Ascending aorta (tissue), 2 donors: ENCODE measurements at regions not wholly inside any gene's neighbourhood (a gene's known extent, or its start where the extent isn't known, plus 50 kb on each side); places are given as distances from the start of the nearest gene placed in this dataset.

ENCODE experiments used
- DNase-seq, 2 donors: peaks; one replicate each; pipeline ENCODE4 v3.0.0-alpha.2; 2019; ENCODE audit warnings: low spot score in 2 of 2
- H3K27ac ChIP-seq, 2 donors: fragments of 200-600 bp; sonication (generic); one replicate each; pipeline ENCODE4 v1.5.1; 2016 to 2017; ENCODE audit warnings: mild to moderate bottlenecking in 1 of 2
- H3K27me3 ChIP-seq: fragments of 200-600 bp; sonication (generic); one replicate; pipeline ENCODE4 v1.5.1; 2017
- H3K36me3 ChIP-seq, 2 donors: fragments of 200-600 bp; sonication (generic); one replicate each; pipeline ENCODE4 v1.5.1; 2016
- H3K4me1 ChIP-seq, 2 donors: fragments of 200-600 bp; sonication (generic); one replicate each; pipeline ENCODE4 v1.5.1; 2016 to 2017; ENCODE audit warnings: mild to moderate bottlenecking in 1 of 2
- H3K4me3 ChIP-seq, 2 donors: fragments of 200-600 bp; sonication (generic); one replicate each; pipeline ENCODE4 v1.5.1; 2016 to 2017; ENCODE audit warnings: mild to moderate bottlenecking in 1 of 2
- H3K9me3 ChIP-seq, 2 donors: fragments of 200-600 bp; sonication (generic); one replicate each; pipeline ENCODE4 v1.5.1; 2016
- CTCF ChIP-seq, 3 experiments: fragments of 200-600 bp in 2 of 3; fragments of 450-650 bp in 1 of 3; sonication (generic) in 2 of 3; IDR thresholded peaks; one replicate each; pipeline ENCODE4 v1.5.1; 2016 to 2019; ENCODE audit warnings: antibody characterized with exemption in 3 of 3, mild to moderate bottlenecking in 1 of 3, moderate library complexity in 1 of 3
- intact Hi-C: fragments of 100-400 bp; cut with DNase I; formaldehyde crosslinking; loops from one replicate; pipeline ENCODE4 v1.15.1; 2023

DNA sequence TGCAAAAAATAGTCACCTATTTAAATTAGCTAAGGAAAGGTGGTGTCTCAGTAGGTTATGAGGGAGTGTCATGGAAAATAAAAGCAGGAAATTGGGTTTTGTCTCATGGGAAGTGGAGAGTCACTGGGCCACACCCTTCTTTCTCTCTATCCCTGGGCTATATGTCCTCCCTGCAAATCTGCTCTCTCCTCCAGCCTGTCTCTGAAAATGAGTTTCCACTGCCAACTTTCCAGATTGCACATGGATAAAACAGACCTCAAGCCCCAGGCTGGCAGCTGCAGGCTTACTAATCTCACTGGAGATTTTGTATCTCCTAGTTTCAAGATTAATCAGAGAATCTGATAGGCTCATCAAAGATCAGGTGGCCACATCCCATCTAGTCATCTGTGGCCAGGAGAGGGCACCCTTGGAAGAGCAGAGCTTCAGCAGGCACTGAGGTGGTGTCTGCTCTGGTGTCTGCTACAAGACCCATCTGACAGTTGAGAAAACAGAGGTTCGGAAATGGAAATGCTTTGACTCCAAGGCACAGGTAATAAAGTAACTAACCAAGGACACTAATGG is 178.9 kb downstream of the MSX2 start:
- H3K4me1 ChIP-seq = no peaks in the 10 kb centered on the region
- no peaks in the 10 kb centered on the region for H3K36me3 ChIP-seq
- H3K27ac ChIP-seq = no peak overlapping the region
- no peaks in the 10 kb centered on the region for H3K27me3 ChIP-seq
- no peak for DNase-seq
- no peak overlapping the region for H3K4me3 ChIP-seq
- intact Hi-C loops = no loop called here
- H3K9me3 ChIP-seq = peaks cover 0 to 3% of the 10 kb centered on the region in 2 donors
- TF ChIP-seq CTCF (IDR thresholded peaks at IDR 0.05) = no peak

DNA sequence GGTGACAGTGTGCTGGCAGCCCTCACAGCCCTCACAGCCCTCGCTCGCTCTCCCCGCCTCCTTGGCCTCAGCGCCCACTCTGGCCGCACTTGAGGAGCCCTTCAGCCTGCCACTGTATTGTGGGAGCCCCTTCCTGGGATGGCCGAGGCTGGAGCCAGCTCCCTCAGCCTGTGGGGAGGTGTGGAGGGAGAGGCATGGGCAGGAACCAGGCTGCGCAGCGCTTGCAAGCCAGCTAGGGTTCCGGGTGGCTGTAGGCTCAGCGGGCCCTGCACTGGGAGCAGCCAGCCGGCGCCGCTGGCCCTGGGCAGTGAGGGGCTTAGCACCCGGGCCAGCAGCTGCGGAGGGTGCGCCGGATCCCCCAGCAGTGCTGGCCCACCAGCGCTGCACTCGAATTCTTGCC is 177.0 kb downstream of the MSX2 start:
- no peaks in the 10 kb centered on the region for H3K4me1 ChIP-seq
- H3K4me3 ChIP-seq = no peak overlapping the region
- H3K36me3 ChIP-seq = no peaks in the 10 kb centered on the region
- no peaks in the 10 kb centered on the region for H3K27me3 ChIP-seq
- DNase-seq = no peak
- intact Hi-C loops = no loop called here
- no peak overlapping the region for H3K27ac ChIP-seq
- TF ChIP-seq CTCF (IDR thresholded peaks at IDR 0.05) = no peak
- peaks cover 0 to 2% of the 10 kb centered on the region in 2 donors for H3K9me3 ChIP-seq

DNA sequence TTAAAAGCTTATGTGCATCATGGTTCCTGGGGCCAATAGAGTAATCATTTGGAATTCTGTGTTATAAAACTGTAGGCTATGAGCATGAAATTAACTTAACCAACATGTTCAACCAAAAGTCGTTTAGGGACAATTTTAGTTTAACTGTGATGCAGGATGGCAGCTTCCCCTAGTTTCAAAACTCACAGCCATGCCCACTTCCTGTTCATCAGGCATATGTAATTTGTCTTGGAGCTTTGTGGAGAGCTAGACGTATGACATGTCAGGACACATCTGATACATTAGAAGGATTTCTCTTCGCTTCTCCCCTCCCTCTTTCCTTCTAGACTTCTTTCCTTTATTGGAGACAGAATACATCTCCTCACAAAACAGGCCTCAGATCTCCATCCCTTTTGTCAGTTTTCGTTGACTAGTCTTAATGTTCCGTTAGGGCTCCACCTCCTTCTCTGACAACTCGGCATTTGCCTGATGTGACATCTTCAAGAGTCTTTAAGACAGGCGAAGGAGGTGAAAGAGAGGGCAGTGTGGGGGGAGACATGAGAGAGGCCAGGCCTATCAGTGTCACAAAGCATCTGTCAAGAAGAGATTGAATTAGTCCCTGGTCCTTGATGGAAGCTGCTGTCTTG is 176.0 kb downstream of the MSX2 start:
- no peak for DNase-seq
- Histone ChIP-seq H3K4me3 (no peak overlapping the region), H3K27me3 (no peaks in the 10 kb centered on the region), H3K9me3 (no peaks in the 10 kb centered on the region), H3K27ac (no peak overlapping the region), H3K36me3 (no peaks in the 10 kb centered on the region), H3K4me1 (no peaks in the 10 kb centered on the region)
- TF ChIP-seq CTCF (IDR thresholded peaks at IDR 0.05) = no peak
- intact Hi-C loops = no loop called here

- Histone ChIP-seq H3K4me1 (no peaks in the 10 kb centered on the region), H3K27ac (no peak overlapping the region), H3K4me3 (no peak overlapping the region), H3K27me3 (no peaks in the 10 kb centered on the region), H3K36me3 (no peaks in the 10 kb centered on the region), H3K9me3 (no peaks in the 10 kb centered on the region)
- intact Hi-C loops = no loop called here
- no peak for TF ChIP-seq CTCF (IDR thresholded peaks at IDR 0.05)
- no peak for DNase-seq
These were observed 173.0 kb downstream of the MSX2 start for GRCh38 chr5:174897281-174897950.

DNA sequence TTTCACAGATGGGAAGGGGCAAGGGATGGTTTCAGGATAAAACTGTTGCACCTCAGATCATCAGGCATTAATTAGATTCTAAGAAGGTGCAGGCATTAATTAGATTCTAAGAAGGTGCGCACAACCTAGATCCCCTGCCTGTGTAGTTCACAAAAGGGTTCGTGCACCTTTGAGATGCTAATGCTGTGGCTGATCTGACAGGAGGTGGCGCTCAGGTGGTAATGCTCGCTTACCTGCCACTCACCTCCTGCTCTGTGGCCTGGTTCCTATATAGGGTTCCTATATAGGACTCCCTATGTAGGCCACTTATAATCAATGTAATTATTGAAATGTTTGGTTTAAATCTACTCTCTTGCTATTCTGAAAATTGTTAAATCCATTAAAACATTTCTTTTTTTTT is 171.0 kb downstream of the MSX2 start:
- DNase-seq = no peak
- H3K4me1 ChIP-seq = no peaks in the 10 kb centered on the region
- H3K9me3 ChIP-seq = no peaks in the 10 kb centered on the region
- intact Hi-C loops = no loop called here
- H3K27ac ChIP-seq = no peak overlapping the region
- no peak overlapping the region for H3K4me3 ChIP-seq
- no peaks in the 10 kb centered on the region for H3K27me3 ChIP-seq
- no peaks in the 10 kb centered on the region for H3K36me3 ChIP-seq
- no peak for TF ChIP-seq CTCF (IDR thresholded peaks at IDR 0.05)
